Cerebellar nuclear complex (tissue), 1 donor: ENCODE measurements at regions not wholly inside any gene's neighbourhood (a gene's known extent, or its start where the extent isn't known, plus 50 kb on each side); places are given as distances from the start of the nearest gene placed in this dataset.

Source experiments
- DNase-seq, 2 experiments: peaks; one replicate each; lab custom pipeline; 2025; lab: John Stamatoyannopoulos, UW

GRCh38 chr16:51779240-51779639 is 628.2 kb upstream of the SALL1 start:
- DNase-seq: no peak

GRCh38 chr16:51773071-51773890 is 622.2 kb upstream of the SALL1 start:
- DNase-seq: no peak

- no peak for DNase-seq
These were observed 615.7 kb upstream of the SALL1 start for GRCh38 chr16:51766739-51767138.

GRCh38 chr16:51763072-51763661 is 612.1 kb upstream of the SALL1 start:
- no peak for DNase-seq

- DNase-seq: no peak
These were observed 611.3 kb upstream of the SALL1 start for GRCh38 chr16:51762081-51762996.

- DNase-seq: no peak
These were observed 609.9 kb upstream of the SALL1 start for GRCh38 chr16:51761001-51761400.

- no peak for DNase-seq
These were observed 608.9 kb upstream of the SALL1 start for GRCh38 chr16:51759999-51760398.

GRCh38 chr16:51759329-51759728 is 608.3 kb upstream of the SALL1 start:
- DNase-seq: no peak

- DNase-seq: no peak
These were observed 606.9 kb upstream of the SALL1 start for GRCh38 chr16:51757921-51758479.

- no peak for DNase-seq
These were observed 606.4 kb upstream of the SALL1 start for GRCh38 chr16:51757505-51757904.

GRCh38 chr16:51757124-51757470 is 606.0 kb upstream of the SALL1 start:
- no peak for DNase-seq

GRCh38 chr16:51756447-51757123 is 605.5 kb upstream of the SALL1 start:
- no peak for DNase-seq

GRCh38 chr16:51755577-51756355 is 604.7 kb upstream of the SALL1 start:
- no peak for DNase-seq

- no peak for DNase-seq
These were observed 604.0 kb upstream of the SALL1 start for GRCh38 chr16:51755039-51755501.

GRCh38 chr16:51753467-51754127 is 602.5 kb upstream of the SALL1 start:
- DNase-seq: no peak

GRCh38 chr16:51752438-51752995 is 601.4 kb upstream of the SALL1 start:
- no peak for DNase-seq

- no peak for DNase-seq
These were observed 596.3 kb upstream of the SALL1 start for GRCh38 chr16:51747329-51747728.

GRCh38 chr16:51734220-51734619 is 583.1 kb upstream of the SALL1 start:
- DNase-seq: no peak

GRCh38 chr16:51733181-51733580 is 582.1 kb upstream of the SALL1 start:
- DNase-seq: no peak

- no peak for DNase-seq
These were observed 580.1 kb upstream of the SALL1 start for GRCh38 chr16:51731160-51731559.
